ENCODE measurements at regions not wholly inside any gene's neighbourhood (a gene's known extent, or its start where the extent isn't known, plus 50 kb on each side); places are given as distances from the start of the nearest gene placed in this dataset.

- ChIA-PET SMC1A (ENCODE audit: uncharacterized antibody, unreplicated experiment) (interaction anchor here (0.7 kb wide), 1 partner anchor 798 kb away, joined by 3 read pairs; no protein-coding TSS in a partner anchor), RAD21 (ENCODE audit: unreplicated experiment) (no interaction called here)
- in situ Hi-C loops (cut with MboI) = no loop called here
- TF ChIP-seq FOS (IDR thresholded peaks at IDR 0.05; ENCODE audit: borderline replicate concordance, extremely low read depth, insufficient read length) = no peak
- TF ChIP-seq HDAC2 (IDR thresholded peaks at IDR 0.05) = no peak
- no peak for TF ChIP-seq RAD21 (IDR thresholded peaks at IDR 0.05; ENCODE audit: insufficient read depth, low read depth, low read length)
- no peak for TF ChIP-seq BACH1 (IDR thresholded peaks at IDR 0.05; ENCODE audit: borderline replicate concordance)
- TF ChIP-seq EGR1 (IDR thresholded peaks at IDR 0.05; ENCODE audit: borderline replicate concordance in 1 of 2, low read depth in 2 of 2, low read length in 2 of 2) = no peak
- TF ChIP-seq KAT2A (conservative IDR thresholded peaks at IDR 0.05; ENCODE audit: control insufficient read depth, low read depth, low read length) = no peak
- TF ChIP-seq MYC (IDR thresholded peaks at IDR 0.05; ENCODE audit: insufficient read depth, insufficient read length, insufficient replicate concordance, low read length, severe bottlenecking) = no peak
- no peak for TF ChIP-seq ZNF592 (IDR thresholded peaks at IDR 0.05)
- TF ChIP-seq, protein P1, sequence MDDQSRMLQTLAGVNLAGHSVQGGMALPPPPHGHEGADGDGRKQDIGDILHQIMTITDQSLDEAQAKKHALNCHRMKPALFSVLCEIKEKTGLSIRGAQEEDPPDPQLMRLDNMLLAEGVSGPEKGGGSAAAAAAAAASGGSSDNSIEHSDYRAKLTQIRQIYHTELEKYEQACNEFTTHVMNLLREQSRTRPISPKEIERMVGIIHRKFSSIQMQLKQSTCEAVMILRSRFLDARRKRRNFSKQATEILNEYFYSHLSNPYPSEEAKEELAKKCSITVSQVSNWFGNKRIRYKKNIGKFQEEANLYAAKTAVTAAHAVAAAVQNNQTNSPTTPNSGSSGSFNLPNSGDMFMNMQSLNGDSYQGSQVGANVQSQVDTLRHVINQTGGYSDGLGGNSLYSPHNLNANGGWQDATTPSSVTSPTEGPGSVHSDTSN (IDR thresholded peaks at IDR 0.05; ENCODE audit: insufficient replicate concordance, low read depth, low read length) = no peak
- no peak for TF ChIP-seq FOXM1 (IDR thresholded peaks at IDR 0.05; ENCODE audit: low read depth, low read length)
- TF ChIP-seq, protein P2, sequence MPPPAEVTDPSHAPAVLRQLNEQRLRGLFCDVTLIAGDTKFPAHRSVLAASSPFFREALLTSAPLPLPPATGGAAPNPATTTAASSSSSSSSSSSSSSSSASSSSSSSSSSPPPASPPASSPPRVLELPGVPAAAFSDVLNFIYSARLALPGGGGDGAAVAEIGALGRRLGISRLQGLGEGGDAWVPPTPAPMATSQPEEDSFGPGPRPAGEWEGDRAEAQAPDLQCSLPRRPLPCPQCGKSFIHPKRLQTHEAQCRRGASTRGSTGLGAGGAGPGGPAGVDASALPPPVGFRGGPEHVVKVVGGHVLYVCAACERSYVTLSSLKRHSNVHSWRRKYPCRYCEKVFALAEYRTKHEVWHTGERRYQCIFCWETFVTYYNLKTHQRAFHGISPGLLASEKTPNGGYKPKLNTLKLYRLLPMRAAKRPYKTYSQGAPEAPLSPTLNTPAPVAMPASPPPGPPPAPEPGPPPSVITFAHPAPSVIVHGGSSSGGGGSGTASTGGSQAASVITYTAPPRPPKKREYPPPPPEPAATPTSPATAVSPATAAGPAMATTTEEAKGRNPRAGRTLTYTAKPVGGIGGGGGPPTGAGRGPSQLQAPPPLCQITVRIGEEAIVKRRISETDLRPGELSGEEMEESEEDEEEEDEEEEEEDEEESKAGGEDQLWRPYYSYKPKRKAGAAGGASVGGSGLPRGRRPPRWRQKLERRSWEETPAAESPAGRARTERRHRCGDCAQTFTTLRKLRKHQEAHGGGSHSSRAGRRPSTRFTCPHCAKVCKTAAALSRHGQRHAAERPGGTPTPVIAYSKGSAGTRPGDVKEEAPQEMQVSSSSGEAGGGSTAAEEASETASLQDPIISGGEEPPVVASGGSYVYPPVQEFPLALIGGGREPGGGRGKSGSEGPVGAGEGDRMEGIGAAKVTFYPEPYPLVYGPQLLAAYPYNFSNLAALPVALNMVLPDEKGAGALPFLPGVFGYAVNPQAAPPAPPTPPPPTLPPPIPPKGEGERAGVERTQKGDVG (CRISPR knock-in tag; IDR thresholded peaks at IDR 0.05) = no peak
- TF ChIP-seq FOXK2 (IDR thresholded peaks at IDR 0.05) = no peak
These were observed 214.1 kb downstream of the SKIDA1 start for GRCh38 chr10:21311426-21311825.

More at GRCh38 chr10:21311426-21311825, 214.1 kb downstream of the SKIDA1 start:
- H3K27me3 ChIP-seq (replicated peaks in 1 of 2; ENCODE audit: control insufficient read depth in 2 of 2, insufficient read depth in 2 of 2, low read length in 1 of 2) = no peaks in the 10 kb centered on the region
- ATAC-seq (no peak), FAIRE-seq (no peak), DNase-seq (ENCODE audit: low read depth, low spot score) (no peak)
- no peaks in the 10 kb centered on the region for H3K9me3 ChIP-seq (replicated peaks; ENCODE audit: control insufficient read depth, insufficient read depth, low read length)
- intact Hi-C loops (cut with micrococcal nuclease; ENCODE audit: unreplicated experiment) = no loop called here
- no peak overlapping the region for H3K9ac ChIP-seq (ENCODE audit: control insufficient read depth, insufficient read depth, low read length)
- H3K36me3 ChIP-seq (ENCODE audit: control insufficient read depth in 2 of 2, insufficient read depth in 2 of 2, low read length in 1 of 2) = no peaks in the 10 kb centered on the region
- ChIA-PET POLR2A (no interaction called here), CTCF (no interaction called here)
- no peak overlapping the region for H3K4me3 ChIP-seq
- no TSS peak for BruUV-seq (replicated peaks)
- H3K79me2 ChIP-seq (ENCODE audit: control insufficient read depth, insufficient read depth, low read length) = no peaks in the 10 kb centered on the region
- peaks cover 19% of the 10 kb centered on the region for H3K4me1 ChIP-seq (ENCODE audit: control insufficient read depth, insufficient read depth, low read length)
- 51% methylated on average over 6 of the region's 6 CpGs for WGBS (ENCODE audit: insufficient coverage, insufficient replicate concordance, low lambda C conversion rate, missing lambda C conversion rate)
- H2AFZ ChIP-seq (ENCODE audit: control insufficient read depth, low read depth, low read length) = no peak overlapping the region; the same call in 1 of the 2 replicates
- no peaks in the 10 kb centered on the region for H4K20me1 ChIP-seq (ENCODE audit: control insufficient read depth, insufficient read depth)
- H3K27ac ChIP-seq (ENCODE audit: control insufficient read depth, insufficient read depth) = no peak overlapping the region
- H3K4me2 ChIP-seq (ENCODE audit: control insufficient read depth, insufficient read depth) = no peak overlapping the region
